ENCODE measurements at regions not wholly inside any gene's neighbourhood (a gene's known extent, or its start where the extent isn't known, plus 50 kb on each side); places are given as distances from the start of the nearest gene placed in this dataset.

- TF ChIP-seq CTCF (IDR thresholded peaks at IDR 0.05): no peak
- TF ChIP-seq POLR2A (IDR thresholded peaks at IDR 0.05): no peak
- no peak for TF ChIP-seq EP300 (IDR thresholded peaks at IDR 0.05)
Measured at GRCh38 chr1:59165353-59165752, 131.5 kb upstream of the FGGY start.

Data from tibial nerve (tissue), 4 donors.